ENCODE measurements at regions not wholly inside any gene's neighbourhood (a gene's known extent, or its start where the extent isn't known, plus 50 kb on each side); places are given as distances from the start of the nearest gene placed in this dataset.

- TF ChIP-seq CTCF (IDR thresholded peaks at IDR 0.05) (no peak), POLR2A (IDR thresholded peaks at IDR 0.05) (no peak)
Observed at GRCh38 chr5:135102716-135103574, 68.9 kb upstream of the PITX1 start.

All from lower leg skin (tissue), 3 donors.